HG02840 (cell line): ENCODE measurements at regions not wholly inside any gene's neighbourhood (a gene's known extent, or its start where the extent isn't known, plus 50 kb on each side); places are given as distances from the start of the nearest gene placed in this dataset.
"Not testable (repeated sequence)": the region's sequence is repeated elsewhere in the genome, so short reads cannot be mapped to it uniquely, and the experiment has no call there.

Experiments
- ATAC-seq: cut with Tn5 transposase; IDR thresholded peaks from one replicate; pipeline ENCODE4 v1.9.1; 2021; ENCODE audit warnings: mild to moderate bottlenecking, moderate library complexity, moderate number of reproducible peaks; ENCODE audit not compliant: unreplicated experiment, low FRiP score

- not testable (repeated sequence) for ATAC-seq
Observed at GRCh38 chr4:17436047-17436749, 75.7 kb downstream of the QDPR start.

- ATAC-seq = no peak
Observed at GRCh38 chr4:17433827-17434226, 78.1 kb downstream of the QDPR start.

GRCh38 chr4:17427991-17428390, 83.9 kb downstream of the QDPR start:
- no peak for ATAC-seq

GRCh38 chr4:17426222-17426621, 85.7 kb downstream of the QDPR start:
- ATAC-seq = no peak

GRCh38 chr4:17418010-17418409, 93.9 kb downstream of the QDPR start:
- no peak for ATAC-seq

- no peak for ATAC-seq
Observed at GRCh38 chr4:17414392-17414791, 97.5 kb downstream of the QDPR start.

- no peak for ATAC-seq
Observed at GRCh38 chr4:17400686-17401085, 111.2 kb downstream of the QDPR start.

- ATAC-seq = no peak
Observed at GRCh38 chr4:17398805-17399204, 113.1 kb downstream of the QDPR start.

- ATAC-seq = no peak
Observed at GRCh38 chr4:17398035-17398434, 113.9 kb downstream of the QDPR start.

- no peak for ATAC-seq
Observed at GRCh38 chr4:17397611-17398010, 114.3 kb downstream of the QDPR start.

- no peak for ATAC-seq
Observed at GRCh38 chr4:17385403-17385802, 126.5 kb downstream of the QDPR start.

GRCh38 chr4:17380347-17380746, 131.5 kb downstream of the QDPR start:
- no peak for ATAC-seq

- no peak for ATAC-seq
Observed at GRCh38 chr4:17376205-17376604, 135.7 kb downstream of the QDPR start.

- ATAC-seq = no peak
Observed at GRCh38 chr4:17373666-17374065, 138.2 kb downstream of the QDPR start.

- ATAC-seq = no peak
Observed at GRCh38 chr4:17370818-17371217, 141.1 kb downstream of the QDPR start.

- ATAC-seq = no peak
Observed at GRCh38 chr4:17368408-17368807, 143.5 kb downstream of the QDPR start.

GRCh38 chr4:17367201-17367600, 144.7 kb downstream of the QDPR start:
- ATAC-seq = no peak

- ATAC-seq = no peak
Observed at GRCh38 chr4:17366496-17366895, 145.4 kb downstream of the QDPR start.

- no peak for ATAC-seq
Observed at GRCh38 chr4:17362430-17362829, 149.5 kb downstream of the QDPR start.

GRCh38 chr4:17358241-17358640, 153.6 kb downstream of the QDPR start:
- ATAC-seq = no peak

- no peak for ATAC-seq
Observed at GRCh38 chr4:17356926-17357325, 155.0 kb downstream of the QDPR start.

- ATAC-seq = no peak
Observed at GRCh38 chr4:17352357-17352756, 159.5 kb downstream of the QDPR start.

- ATAC-seq = no peak
Observed at GRCh38 chr4:17347445-17347844, 164.4 kb downstream of the QDPR start.
